ENCODE measurements at regions not wholly inside any gene's neighbourhood (a gene's known extent, or its start where the extent isn't known, plus 50 kb on each side); places are given as distances from the start of the nearest gene placed in this dataset.

- Histone ChIP-seq H3K27me3 (no peaks in the 10 kb centered on the region), H3K4me1 (no peaks in the 10 kb centered on the region), H3K4me3 (no peak overlapping the region), H3K27ac (no peak overlapping the region), H3K36me3 (no peaks in the 10 kb centered on the region), H3K9me3 (no peaks in the 10 kb centered on the region)
- no peak for TF ChIP-seq CTCF (IDR thresholded peaks at IDR 0.05)
- no peak for TF ChIP-seq POLR2A (IDR thresholded peaks at IDR 0.05)
- no peak for DNase-seq
These were observed 146.4 kb downstream of the ACTR3B start for GRCh38 chr7:152905949-152906348.

- Histone ChIP-seq H3K4me1 (no peaks in the 10 kb centered on the region), H3K27me3 (no peaks in the 10 kb centered on the region), H3K4me3 (no peak overlapping the region), H3K9me3 (no peaks in the 10 kb centered on the region), H3K36me3 (no peaks in the 10 kb centered on the region), H3K27ac (no peak overlapping the region)
- TF ChIP-seq CTCF (IDR thresholded peaks at IDR 0.05) (no peak), POLR2A (IDR thresholded peaks at IDR 0.05) (no peak)
- no peak for DNase-seq
These were observed 147.7 kb downstream of the ACTR3B start for GRCh38 chr7:152907042-152907761.

- Histone ChIP-seq H3K27me3 (no peaks in the 10 kb centered on the region), H3K36me3 (no peaks in the 10 kb centered on the region), H3K9me3 (no peaks in the 10 kb centered on the region), H3K27ac (no peak overlapping the region), H3K4me1 (no peaks in the 10 kb centered on the region), H3K4me3 (no peak overlapping the region)
- DNase-seq = no peak
- TF ChIP-seq POLR2A (IDR thresholded peaks at IDR 0.05) = no peak
- no peak for TF ChIP-seq CTCF (IDR thresholded peaks at IDR 0.05)
These were observed 149.7 kb downstream of the ACTR3B start for GRCh38 chr7:152909280-152909679.

- DNase-seq = no peak
- Histone ChIP-seq H3K36me3 (no peaks in the 10 kb centered on the region), H3K4me3 (no peak overlapping the region), H3K4me1 (no peaks in the 10 kb centered on the region), H3K27me3 (no peaks in the 10 kb centered on the region), H3K27ac (no peak overlapping the region), H3K9me3 (no peaks in the 10 kb centered on the region)
- no peak for TF ChIP-seq POLR2A (IDR thresholded peaks at IDR 0.05)
- no peak for TF ChIP-seq CTCF (IDR thresholded peaks at IDR 0.05)
These were observed 150.4 kb downstream of the ACTR3B start for GRCh38 chr7:152909683-152910544.

- no peak for DNase-seq
- Histone ChIP-seq H3K4me1 (no peaks in the 10 kb centered on the region), H3K27me3 (no peaks in the 10 kb centered on the region), H3K4me3 (no peak overlapping the region), H3K9me3 (no peaks in the 10 kb centered on the region), H3K27ac (no peak overlapping the region), H3K36me3 (no peaks in the 10 kb centered on the region)
- no peak for TF ChIP-seq POLR2A (IDR thresholded peaks at IDR 0.05)
- TF ChIP-seq CTCF (IDR thresholded peaks at IDR 0.05) = no peak
These were observed 151.1 kb downstream of the ACTR3B start for GRCh38 chr7:152910545-152911225.

All from Peyer's patch (tissue), 4 donors.